K562 (cell line): ENCODE measurements at regions not wholly inside any gene's neighbourhood (a gene's known extent, or its start where the extent isn't known, plus 50 kb on each side); places are given as distances from the start of the nearest gene placed in this dataset.

Source experiments
- ATAC-seq: fragments of 200-7000 bp; cut with Tn5 transposase; 3 replicates; pipeline ENCODE4 v1.9.1; 2020; ENCODE audit warnings: moderate library complexity
- BruUV-seq: library from RNA; stranded (reverse); fragments of 400-500 nt; replicated peaks from 2 replicates; lab custom pipeline; 2021; lab: Mats Ljungman, UMichigan
- CTCF ChIA-PET: fragments of 300-600 bp; formaldehyde crosslinking; extraction: SDS; loops from one replicate; lab custom pipeline; 2021; ENCODE audit warnings: low intra/inter-chr PET ratio; lab: Yijun Ruan, JAX
- POLR2A ChIA-PET: fragments of 300-600, 350-650 bp; sonication (Branson Sonifier 250); formaldehyde crosslinking; extraction: SDS; loops from one replicate; lab custom pipeline; 2021; ENCODE audit warnings: antibody characterized with exemption, inconsistent platforms; lab: Yijun Ruan, JAX
- DNase-seq, 4 experiments: peaks; one replicate each; pipeline versions ENCODE4 v3.0.0 to v3.0.0-alpha.2; 2011 to 2018; ENCODE audit warnings: low spot score in 3 of 4, mixed read lengths in 3 of 4; ENCODE audit errors: extremely low read depth in 1 of 4
- FAIRE-seq: peaks from 2 replicates; lab custom pipeline; 2011; peaks lifted over from hg19 to GRCh38; lab: Jason Lieb, UNC
- H2AFZ ChIP-seq: 2 replicates; pipeline ENCODE4 v1.6.0; 2011; ENCODE audit warnings: low read depth, low read length, control low read depth, inconsistent platforms
- H3K27ac ChIP-seq: fragments of 200-600 bp; 3 replicates; pipeline ENCODE4 v1.8.0; 2011; ENCODE audit warnings: low read depth, mild to moderate bottlenecking, control low read depth, inconsistent platforms, low read length, moderate library complexity, mixed read lengths; ENCODE audit errors: extremely low read depth
- H3K27me3 ChIP-seq, 2 experiments: fragments of 300-600 bp in 1 of 2; 2 replicates in 1 of 2; 3 replicates in 1 of 2; pipeline versions ENCODE4 v1.6.0 to v1.8.0; 2011; ENCODE audit warnings: inconsistent platforms in 2 of 2, low read length in 2 of 2, mild to moderate bottlenecking in 1 of 2, mixed read lengths in 1 of 2, moderate library complexity in 1 of 2; ENCODE audit not compliant: control insufficient read depth in 2 of 2, insufficient read depth in 2 of 2
- H3K36me3 ChIP-seq: fragments of 300-600 bp; 3 replicates; pipeline ENCODE4 v1.8.0; 2011; ENCODE audit warnings: mild to moderate bottlenecking, low read length, inconsistent platforms; ENCODE audit not compliant: control insufficient read depth, insufficient read depth
- H3K4me1 ChIP-seq, 2 experiments: fragments of 200-600 bp in 1 of 2; replicated peaks in 1 of 2; 2 replicates in 1 of 2; 3 replicates in 1 of 2; pipeline versions ENCODE4 v1.5.1 to v1.8.0; 2011; ENCODE audit warnings: inconsistent platforms in 2 of 2, low read length in 2 of 2, mild to moderate bottlenecking in 1 of 2, mixed read lengths in 1 of 2, moderate library complexity in 1 of 2; ENCODE audit not compliant: control insufficient read depth in 2 of 2, insufficient read depth in 2 of 2
- H3K4me2 ChIP-seq: 2 replicates; pipeline ENCODE4 v1.6.1; 2011; ENCODE audit warnings: low read length, control low read depth, inconsistent platforms, mixed read lengths; ENCODE audit not compliant: insufficient read depth
- H3K4me3 ChIP-seq: fragments of 200-600 bp; sonication (generic), shearing (Covaris generic); 2 replicates; pipeline ENCODE4 v1.5.1; 2016; ENCODE audit warnings: control low read depth, inconsistent platforms
- H3K79me2 ChIP-seq: fragments of 200-600 bp; 3 replicates; pipeline ENCODE4 v1.8.0; 2011; ENCODE audit warnings: low read length, inconsistent platforms; ENCODE audit not compliant: control insufficient read depth, insufficient read depth
- H3K9ac ChIP-seq, 2 experiments: 2 replicates each; pipeline versions ENCODE4 v1.6.0 to v1.6.1; 2011; ENCODE audit warnings: low read depth in 2 of 2, low read length in 2 of 2, control low read depth in 1 of 2, inconsistent platforms in 1 of 2, mild to moderate bottlenecking in 1 of 2, mixed read lengths in 1 of 2; ENCODE audit not compliant: insufficient read depth in 1 of 2
- H3K9me1 ChIP-seq: one replicate; pipeline ENCODE4 v1.6.0; 2011; ENCODE audit warnings: inconsistent platforms, mild to moderate bottlenecking, low read length, moderate library complexity; ENCODE audit not compliant: control insufficient read depth, insufficient read depth
- H3K9me3 ChIP-seq: replicated peaks from 2 replicates; pipeline ENCODE4 v1.5.1; 2011; ENCODE audit warnings: low read depth, low read length, inconsistent platforms; ENCODE audit not compliant: control insufficient read depth, insufficient read depth
- H4K20me1 ChIP-seq: replicated peaks from 2 replicates; pipeline ENCODE4 v1.6.1; 2011; ENCODE audit warnings: low read length, inconsistent platforms, mixed read lengths; ENCODE audit not compliant: control insufficient read depth, insufficient read depth
- BRD9 ChIP-seq: fragments of 450-650 bp; IDR thresholded peaks from 2 replicates; pipeline ENCODE4 v1.6.1; 2018; ENCODE audit warnings: low read depth; ENCODE audit not compliant: partially characterized antibody
- CHD1 ChIP-seq: fragments of 200-600 bp; sonication (generic); IDR thresholded peaks from one replicate; pipeline ENCODE4 v1.6.1; 2012; ENCODE audit warnings: mild to moderate bottlenecking, moderate library complexity, low read length, inconsistent platforms
- DPF2 ChIP-seq: fragments of 450-650 bp; IDR thresholded peaks from 2 replicates; pipeline ENCODE4 v1.6.1; 2016
- KDM2B ChIP-seq: fragments of 250-450 bp; sonication (Bioruptor Pico); IDR thresholded peaks from 2 replicates; pipeline ENCODE4 v1.8.0; 2021; ENCODE audit warnings: mild to moderate bottlenecking, moderate library complexity
- RNF2 ChIP-seq: sonication (generic); IDR thresholded peaks from 2 replicates; pipeline ENCODE4 v1.6.1; 2016
- ZNF347 ChIP-seq: fragments of 450-650 bp; formaldehyde crosslinking; IDR thresholded peaks from 2 replicates; pipeline ENCODE4 v1.4.0; 2020; ENCODE audit warnings: low read depth, mild to moderate bottlenecking, moderate library complexity
- WGBS: fragments of 100-300 bp; shearing (Covaris generic); methylation state at CpG from one replicate; pipeline ENCODE4 v1.1.6; 2016; ENCODE audit warnings: low coverage, mixed read lengths; ENCODE audit not compliant: insufficient coverage; ENCODE audit errors: missing lambda C conversion rate; 5-methylcytosine and 5-hydroxymethylcytosine counted together
- in situ Hi-C: fragments of 300-500 bp; cut with MboI; formaldehyde crosslinking; loops from 4 replicates; pipeline ENCODE4 v1.15.0; 2018; ENCODE audit warnings: inconsistent platforms, mixed read lengths
- intact Hi-C: fragments of 100-400 bp; cut with micrococcal nuclease; formaldehyde crosslinking; loops from 2 replicates; pipeline ENCODE4 v1.14.2; 2022
- TF ChIP-seq, protein P1 (sequence below): fragments of 450-650 bp; IDR thresholded peaks from 2 replicates; pipeline ENCODE4 v1.6.1; 2017; ENCODE audit warnings: mild to moderate bottlenecking, moderate library complexity

- no peaks in the 10 kb centered on the region for H3K79me2 ChIP-seq
- intact Hi-C loops = no loop called here
- H3K4me2 ChIP-seq = no peak overlapping the region
- in situ Hi-C loops = no loop called here
- no peaks in the 10 kb centered on the region for H4K20me1 ChIP-seq
- no peaks in the 10 kb centered on the region for H3K36me3 ChIP-seq
- POLR2A ChIA-PET = no interaction called here
- no peaks in the 10 kb centered on the region for H3K9me1 ChIP-seq
- TF ChIP-seq, protein P1, sequence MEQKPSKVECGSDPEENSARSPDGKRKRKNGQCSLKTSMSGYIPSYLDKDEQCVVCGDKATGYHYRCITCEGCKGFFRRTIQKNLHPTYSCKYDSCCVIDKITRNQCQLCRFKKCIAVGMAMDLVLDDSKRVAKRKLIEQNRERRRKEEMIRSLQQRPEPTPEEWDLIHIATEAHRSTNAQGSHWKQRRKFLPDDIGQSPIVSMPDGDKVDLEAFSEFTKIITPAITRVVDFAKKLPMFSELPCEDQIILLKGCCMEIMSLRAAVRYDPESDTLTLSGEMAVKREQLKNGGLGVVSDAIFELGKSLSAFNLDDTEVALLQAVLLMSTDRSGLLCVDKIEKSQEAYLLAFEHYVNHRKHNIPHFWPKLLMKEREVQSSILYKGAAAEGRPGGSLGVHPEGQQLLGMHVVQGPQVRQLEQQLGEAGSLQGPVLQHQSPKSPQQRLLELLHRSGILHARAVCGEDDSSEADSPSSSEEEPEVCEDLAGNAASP = no peak
- TF ChIP-seq KDM2B (CRISPR knock-in tag) (no peak), RNF2 (no peak), BRD9 (no peak), ZNF347 (no peak), CHD1 (no peak), DPF2 (no peak)
- TF ChIP-seq, all 486 proteins: peak for 0
- CTCF ChIA-PET = no interaction called here
- ATAC-seq (no peak), DNase-seq (no peak), FAIRE-seq (no peak)
- no peak overlapping the region for H3K4me3 ChIP-seq
- H3K27ac ChIP-seq = no peak overlapping the region
- H3K9ac ChIP-seq = no peak overlapping the region
- WGBS = 0% methylated on average over 6 of the region's 8 CpGs
- H2AFZ ChIP-seq = no peak overlapping the region
- BruUV-seq = no TSS peak
- no peaks in the 10 kb centered on the region for H3K27me3 ChIP-seq
- H3K4me1 ChIP-seq = no peaks in the 10 kb centered on the region
- H3K9me3 ChIP-seq = no peaks in the 10 kb centered on the region
Observed at GRCh38 chr10:108521827-108522492, 1357.5 kb upstream of the SORCS1 start.
